ENCODE measurements at regions not wholly inside any gene's neighbourhood (a gene's known extent, or its start where the extent isn't known, plus 50 kb on each side); places are given as distances from the start of the nearest gene placed in this dataset.

DNA sequence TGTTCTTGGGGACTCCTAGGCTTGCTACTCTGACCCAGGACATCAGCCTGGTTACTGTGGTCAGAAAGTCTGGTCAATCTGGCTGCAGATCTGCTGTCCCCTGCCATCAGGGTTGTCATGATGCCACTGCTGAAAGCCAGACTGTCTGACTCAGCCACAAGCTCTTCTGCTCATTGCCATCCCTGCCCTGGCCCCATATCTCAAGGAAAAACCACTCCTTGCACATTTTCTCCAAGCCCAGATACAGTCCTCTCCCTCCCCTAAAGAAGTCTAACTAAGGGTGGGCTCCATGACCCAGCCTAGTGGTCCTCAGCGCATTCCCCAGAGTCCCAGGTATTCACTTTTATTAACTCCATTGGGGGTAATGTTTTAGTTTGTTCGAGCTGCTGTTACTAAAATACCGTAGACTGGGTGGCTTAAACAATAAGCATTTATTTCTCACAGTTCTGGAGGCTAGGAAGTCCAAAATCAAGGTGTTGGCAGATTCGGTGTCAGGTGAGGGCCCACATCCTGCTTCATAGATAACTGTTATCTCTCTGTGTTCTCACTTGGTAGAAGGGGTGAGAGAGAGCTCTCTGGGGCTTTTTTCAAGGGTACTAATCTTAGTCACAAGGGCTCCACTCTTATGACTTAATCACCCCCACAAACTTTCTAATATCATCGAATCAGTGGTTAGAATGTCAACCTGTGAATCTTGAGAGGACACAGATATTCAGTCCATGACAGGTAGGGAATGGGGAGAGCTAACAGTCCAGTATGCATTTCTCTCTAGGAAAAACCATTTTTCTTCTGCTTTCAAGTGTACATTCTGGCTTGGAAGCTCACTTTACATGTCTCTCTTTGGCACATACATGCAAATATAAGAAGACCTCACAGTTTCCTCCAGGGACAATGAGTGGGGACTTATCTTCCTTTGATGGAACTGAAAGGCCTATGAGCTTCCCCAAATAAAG lies 94.8 kb upstream of the CXCR4 start:
- no peak for DNase-seq (ENCODE audit: low spot score)

DNA sequence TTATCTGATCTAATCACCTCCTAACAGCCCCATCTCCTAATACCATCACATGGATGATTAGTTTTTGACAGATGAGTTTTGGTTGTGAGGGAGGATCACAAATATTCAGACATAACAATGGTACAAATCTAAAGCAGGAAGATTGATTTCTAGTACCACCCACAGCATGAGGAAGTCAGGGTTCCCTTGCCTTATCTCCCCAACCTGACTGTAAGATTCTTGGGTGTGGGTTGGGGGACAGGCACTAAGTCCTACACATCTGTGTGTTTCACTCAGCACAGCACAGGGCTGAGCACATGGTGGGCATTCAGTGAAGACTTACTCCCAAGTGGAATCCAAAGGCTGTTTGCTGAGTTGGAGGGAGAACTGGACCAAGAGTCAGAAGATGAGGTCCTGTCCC lies 93.8 kb upstream of the CXCR4 start:
- DNase-seq (ENCODE audit: low spot score): no peak

DNA sequence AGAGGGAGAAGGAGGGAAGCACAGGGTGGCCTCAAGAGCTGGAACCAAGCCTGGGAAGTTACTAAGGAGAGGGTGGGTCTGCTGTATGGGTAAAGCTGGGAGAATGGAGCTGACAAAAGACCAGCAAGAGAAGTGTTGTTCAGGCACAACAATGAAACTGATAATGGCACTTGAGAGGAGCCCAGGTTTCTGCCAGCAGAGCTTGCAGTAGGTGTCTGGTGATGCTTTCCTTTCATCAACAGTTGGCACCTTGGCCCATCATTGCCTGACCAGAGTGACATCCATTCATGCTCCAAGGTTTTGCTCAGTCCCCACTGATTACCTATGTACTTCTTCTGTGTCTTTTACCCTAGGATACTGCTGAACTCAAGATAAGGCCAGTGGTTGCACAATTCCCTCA lies 92.9 kb upstream of the CXCR4 start:
- no peak for DNase-seq (ENCODE audit: low spot score)

DNA sequence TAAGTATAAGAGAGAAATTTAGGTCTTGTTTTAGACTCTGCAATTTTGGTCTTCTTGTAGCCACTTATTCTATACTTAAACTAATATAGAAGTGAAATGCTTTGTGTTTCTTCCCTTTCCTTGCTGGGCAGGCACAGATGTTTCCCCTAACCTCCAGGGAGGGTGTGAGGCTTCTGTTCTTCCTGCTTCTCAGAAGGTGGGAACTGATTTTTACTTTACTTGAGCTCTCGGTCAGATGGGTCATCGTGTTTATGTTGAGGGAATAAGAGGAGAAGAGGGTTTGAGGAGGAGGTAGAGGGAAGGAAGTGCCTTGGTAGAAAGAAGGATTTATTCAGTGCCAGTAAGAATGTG lies 92.5 kb upstream of the CXCR4 start:
- no peak for DNase-seq (ENCODE audit: low spot score)

DNA sequence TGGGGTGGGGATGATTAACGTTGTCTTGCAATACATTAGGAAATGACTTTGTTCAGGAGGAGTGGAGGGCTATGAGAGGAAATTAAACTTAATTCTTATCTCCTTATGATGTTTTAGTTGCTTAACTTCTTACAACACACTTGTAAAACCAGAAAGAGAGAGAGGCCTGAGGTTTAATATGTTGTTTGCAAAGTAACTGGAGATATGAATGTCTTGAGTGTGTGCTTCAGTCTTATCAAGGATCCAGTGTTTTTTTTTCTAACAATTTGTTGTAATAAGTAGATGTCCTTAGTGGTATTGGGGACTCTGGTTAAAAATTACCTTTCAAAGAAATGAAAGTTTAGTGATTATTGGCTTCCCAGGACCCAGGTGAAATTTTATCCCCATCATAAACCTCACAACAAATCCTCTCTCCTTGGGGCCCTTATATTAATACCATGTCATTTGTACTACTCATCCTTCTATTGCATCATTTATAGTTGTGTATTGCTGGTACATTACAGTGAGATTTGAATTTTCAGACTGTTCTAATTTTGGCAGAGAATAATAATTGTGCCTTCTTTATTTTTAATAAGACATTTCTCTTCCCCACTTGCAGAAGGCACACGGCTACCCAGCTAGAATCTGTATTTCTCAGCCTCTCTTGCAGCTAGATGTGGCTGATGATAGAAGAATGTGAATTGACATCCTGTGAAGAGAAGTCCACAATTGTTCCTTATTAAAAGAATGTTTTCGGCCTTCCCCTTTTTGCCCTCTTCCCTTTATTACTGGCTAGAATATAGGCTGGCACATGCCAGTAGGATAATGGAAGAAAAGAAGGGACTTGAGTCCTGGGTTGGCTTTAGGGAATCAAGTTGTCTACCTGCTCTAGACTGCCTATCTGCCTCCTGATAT lies 91.9 kb upstream of the CXCR4 start:
- DNase-seq (ENCODE audit: low spot score): no peak

DNA sequence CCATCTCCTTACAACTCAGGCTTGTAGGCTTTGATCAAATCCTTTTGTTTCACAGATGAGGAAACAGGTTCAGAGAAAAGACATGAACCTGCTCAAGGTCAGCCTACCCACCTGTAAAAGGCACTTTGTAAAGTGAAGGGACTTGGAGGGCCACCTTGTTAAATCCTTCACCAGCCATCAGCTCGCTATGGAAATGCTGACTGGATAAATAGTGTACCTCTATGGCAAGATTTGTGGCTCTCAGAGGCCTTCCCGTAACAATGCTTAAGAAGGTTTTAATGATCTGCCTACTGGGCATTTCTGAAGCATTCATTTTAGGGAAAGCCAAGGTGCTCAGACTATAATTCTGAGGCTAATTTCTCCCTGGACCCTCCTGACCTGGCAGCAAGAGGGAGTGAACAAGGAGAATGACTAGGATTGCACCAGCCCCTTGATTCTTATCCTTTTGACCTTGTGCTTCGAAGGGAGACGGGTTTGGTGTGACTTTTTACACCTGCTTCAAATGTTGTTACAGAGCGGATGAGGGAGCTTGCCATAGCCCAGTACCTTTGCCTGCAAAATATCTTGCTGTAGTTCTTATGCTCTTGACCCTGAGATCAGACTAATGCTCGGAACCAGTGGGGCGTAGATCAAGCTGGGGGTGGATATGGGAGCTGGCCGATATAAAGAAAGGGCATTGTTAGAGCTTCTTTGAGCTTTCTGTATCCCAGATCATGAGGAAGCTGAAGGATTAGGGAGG lies 90.9 kb upstream of the CXCR4 start:
- no peak for DNase-seq (ENCODE audit: low spot score)

DNA sequence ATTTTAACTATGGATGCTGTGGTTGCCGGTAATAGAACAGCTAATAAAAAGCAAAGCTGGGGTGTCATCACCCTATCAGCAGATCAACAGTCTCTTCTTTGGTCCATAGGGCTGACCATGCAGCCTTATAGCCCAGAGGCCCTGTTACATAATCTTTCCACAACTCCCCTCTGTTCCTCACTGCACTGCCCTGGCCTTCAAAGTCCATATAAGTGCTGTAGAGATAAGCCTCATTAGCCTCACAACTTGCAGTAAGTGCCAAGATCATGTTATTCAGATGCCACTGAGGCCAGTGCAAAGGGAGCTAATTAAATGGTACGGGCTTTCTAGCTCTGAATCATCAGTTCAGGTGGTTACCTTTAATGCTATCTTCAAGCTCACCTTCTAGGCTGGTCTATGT lies 89.7 kb upstream of the CXCR4 start:
- DNase-seq (ENCODE audit: low spot score): no peak

DNA sequence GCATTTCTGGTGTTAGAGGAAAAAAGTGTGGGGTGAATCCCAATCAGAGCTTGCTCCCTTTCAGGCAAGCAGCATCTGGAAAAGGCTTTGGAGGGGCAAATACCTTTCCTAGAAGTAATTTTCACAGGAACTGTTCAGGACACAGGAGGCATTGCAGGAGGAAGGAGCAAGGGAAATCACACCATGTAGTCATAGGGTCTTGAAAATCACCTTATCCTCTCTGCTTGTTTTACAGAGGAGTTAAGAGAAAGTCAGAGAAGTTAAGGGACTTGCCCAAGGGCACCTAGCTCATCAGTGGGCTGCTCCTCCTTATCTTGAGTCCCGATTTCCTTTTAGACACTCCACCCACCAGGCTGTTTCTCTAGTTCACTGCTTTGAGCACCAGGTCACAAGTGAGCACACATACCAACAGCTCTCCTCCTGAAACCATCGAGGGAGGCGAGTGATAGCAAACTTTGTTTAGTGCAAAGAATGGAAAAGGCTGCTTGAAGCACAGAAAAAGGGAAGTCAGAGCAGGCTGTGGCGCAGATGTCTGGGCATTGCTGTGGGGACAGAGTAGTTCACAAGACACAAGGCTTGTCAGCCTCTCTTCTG lies 89.2 kb upstream of the CXCR4 start:
- DNase-seq (ENCODE audit: low spot score): no peak

DNA sequence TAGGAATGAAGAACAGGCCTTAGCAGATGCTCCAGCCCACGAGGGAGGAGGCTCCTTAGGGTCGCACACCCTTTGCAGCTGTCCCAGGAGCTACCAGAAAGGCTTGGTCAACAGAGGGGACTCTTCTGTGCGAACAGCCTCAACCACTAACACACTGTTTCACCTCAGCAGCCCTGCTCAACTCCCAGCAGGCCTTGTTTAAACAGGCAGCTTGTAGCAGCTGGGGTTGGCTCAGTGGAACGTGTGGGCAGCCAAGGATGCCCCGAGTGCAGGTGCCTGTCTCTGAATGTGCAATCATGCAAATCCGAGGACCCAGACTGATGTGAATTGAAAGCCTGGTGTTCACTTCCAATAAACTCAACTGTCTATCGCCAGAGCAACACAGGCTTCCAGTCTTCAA lies 88.7 kb upstream of the CXCR4 start:
- no peak for DNase-seq (ENCODE audit: low spot score)

DNA sequence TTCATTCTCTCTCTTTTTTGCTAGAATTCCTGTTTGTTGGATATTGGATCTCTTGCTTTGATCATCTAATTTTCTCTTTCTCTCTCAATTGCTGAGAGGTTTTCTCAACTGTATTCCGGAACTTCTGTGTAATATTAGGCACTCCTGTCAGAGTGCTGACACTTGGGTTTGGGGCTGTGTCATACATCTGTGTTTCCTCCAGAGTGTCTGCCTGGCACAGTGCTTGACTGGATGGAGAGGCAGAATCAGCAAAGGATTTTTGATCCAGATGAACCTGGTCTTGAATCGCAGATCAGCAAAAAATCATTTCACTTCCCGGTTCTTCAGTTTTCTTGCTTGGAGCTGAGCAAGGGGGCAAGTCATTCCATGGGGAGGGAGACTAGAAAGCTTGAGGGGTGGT lies 87.7 kb upstream of the CXCR4 start:
- no peak for DNase-seq (ENCODE audit: low spot score)

DNA sequence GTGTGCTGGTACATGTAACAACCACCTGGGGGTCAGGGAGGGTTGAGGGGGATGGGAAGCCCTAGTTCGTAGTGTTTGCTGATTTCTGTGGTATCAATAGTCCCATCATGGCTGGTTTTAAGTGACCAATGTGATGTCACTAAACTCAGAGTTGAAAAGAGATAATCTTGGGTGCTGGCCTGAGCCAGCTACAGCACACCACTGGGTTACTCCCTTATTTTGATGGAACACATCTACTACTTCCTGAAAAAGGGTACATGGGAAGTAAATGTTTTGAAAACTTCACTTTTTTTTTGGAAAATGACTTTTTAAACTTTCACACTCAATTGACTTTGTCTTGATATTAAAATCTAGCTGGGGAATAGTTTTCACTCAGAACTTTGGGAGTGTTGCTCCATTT lies 87.0 kb upstream of the CXCR4 start:
- no peak for DNase-seq (ENCODE audit: low spot score)

DNA sequence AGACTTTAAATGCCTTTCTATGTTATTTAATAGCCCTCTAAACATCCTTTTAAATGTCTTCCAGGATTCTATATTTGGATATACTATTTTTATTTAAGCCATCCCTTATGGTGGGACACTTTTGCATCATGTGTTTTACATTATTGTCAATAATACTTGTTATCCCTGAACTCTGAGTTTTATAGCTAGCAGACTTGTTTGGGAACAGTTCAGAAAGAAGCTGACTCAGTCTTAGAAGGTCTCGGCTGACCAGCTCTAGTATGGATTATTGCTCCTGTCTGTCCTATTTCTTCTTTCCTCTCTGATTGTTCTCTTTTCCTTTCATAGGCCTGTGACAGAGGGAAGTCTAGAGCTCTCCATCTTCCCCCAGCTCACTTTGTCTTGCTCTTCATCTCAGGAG lies 77.3 kb upstream of the CXCR4 start:
- no peak for DNase-seq (ENCODE audit: low spot score)

DNA sequence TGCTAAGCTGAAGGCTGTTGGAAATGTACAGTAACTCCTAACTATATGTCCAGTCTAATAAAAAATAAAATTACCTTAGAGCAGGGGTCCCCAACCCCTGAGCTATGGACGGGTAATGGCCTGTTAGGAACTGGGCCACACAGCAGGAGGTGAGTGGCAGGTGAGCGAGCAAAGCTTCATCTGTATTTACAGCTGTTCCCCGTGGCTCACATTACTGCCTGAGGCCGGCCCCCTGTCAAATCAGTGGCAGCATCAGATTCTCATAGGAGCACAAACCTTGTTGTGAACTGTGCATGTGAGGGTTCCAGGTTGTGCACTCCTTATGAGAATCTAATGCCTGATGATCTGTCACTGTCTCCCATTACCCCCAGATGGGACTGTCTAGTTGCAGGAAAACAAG lies 73.1 kb upstream of the CXCR4 start:
- DNase-seq (ENCODE audit: low spot score): no peak

DNA sequence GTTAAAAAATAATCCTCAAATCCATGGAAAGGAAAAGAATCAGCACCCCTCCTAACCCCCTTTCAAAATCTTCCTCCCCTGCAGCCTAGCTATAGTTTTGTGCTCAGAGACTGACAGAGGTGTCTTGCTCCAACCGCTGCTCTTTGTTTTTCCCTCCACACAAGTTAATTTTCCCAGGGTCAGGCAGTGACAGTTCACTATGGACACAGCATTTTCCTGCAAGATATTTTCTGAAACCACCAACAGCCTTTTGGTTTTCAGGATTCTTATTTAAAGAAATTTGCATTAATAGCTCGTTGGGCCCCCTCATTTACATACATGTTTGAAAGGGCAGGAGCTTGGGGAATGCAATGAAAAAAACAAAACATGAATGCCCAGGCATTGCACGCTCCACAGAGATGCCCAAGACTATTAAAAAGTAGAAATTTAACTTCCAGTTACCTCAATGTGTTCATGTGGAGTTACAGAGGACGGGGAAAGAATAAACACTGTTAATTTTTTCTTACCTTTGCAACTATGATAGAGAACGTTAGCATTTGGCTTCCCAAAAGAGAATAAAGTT lies 71.4 kb upstream of the CXCR4 start:
- DNase-seq (ENCODE audit: low spot score): no peak

DNA sequence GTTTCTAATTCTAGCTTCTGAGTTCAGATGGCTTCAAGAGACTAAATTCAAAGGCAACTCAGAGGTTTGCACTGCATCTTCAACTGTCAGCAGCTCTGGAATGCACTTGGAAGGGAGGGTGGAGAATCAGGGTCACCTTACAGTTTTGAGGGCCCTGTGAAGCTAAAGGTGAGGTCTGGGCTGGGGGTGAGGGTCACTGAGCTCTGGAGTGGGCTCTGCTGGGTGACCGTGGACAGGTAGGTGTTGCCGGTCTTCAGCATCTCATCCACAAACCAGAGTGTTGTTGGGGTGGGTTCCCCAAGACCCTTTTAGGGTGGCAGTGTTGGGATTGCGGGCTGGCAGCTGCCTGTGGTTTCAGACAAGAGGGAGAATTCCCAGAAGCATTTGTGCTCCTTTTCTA lies 70.1 kb upstream of the CXCR4 start:
- DNase-seq (ENCODE audit: low spot score): no peak

DNA sequence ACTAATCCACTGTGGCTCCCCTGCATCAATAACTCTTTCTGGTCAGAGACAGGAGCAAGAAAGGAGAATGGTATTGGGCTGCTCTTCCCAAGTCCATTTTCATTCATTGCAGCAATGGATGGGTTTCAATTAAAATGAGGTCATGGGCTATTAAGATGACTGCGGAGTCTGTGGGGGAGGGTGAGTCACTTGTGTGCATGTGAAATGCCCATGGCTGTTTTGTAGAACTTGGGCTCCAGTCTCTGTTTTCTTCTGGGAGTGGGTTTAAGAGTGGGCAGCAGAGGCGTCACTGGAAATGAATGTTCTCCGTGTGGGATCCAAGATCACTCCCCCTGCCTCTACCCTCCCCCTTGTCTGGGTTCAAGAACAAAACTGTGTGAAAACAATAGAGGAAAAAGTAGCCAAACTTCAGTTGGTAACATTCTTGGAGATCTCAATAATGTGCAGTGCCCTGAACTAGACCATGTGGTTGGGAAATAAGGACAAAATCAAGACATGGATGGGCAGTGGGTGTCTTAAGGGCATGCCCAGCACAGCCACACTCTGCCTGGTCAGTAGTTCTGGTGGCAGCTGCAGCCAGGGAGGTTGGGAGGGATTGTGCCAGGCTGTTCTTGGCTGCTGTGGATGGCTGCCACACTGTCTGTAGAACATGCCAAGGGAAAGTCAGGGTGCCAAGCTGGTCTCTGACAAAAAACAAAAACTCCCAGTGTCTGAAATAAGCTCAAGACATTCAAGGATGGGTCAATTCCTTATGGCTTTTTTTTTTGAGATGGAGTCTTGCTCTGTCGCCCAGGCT lies 68.2 kb upstream of the CXCR4 start:
- DNase-seq (ENCODE audit: low spot score): no peak

DNA sequence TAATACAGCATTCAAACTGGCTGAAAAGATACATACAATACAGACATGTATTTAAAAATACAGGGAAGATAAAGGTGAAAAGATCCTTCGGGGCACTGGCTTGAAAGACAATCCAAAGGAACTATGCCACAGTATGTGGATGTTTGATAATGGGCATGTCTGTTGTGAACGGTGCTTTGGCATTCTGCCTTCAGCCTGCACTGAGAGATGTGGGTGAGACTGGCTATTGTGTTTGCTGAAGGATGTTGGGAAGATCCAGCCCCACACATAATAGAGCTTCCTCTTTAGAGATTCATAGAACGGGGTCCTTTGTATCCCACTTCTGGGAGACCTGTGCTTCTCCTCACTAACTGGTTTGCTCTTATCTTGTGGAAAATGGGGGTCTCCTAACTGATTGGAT lies 65.1 kb upstream of the CXCR4 start:
- no peak for DNase-seq (ENCODE audit: low spot score)

DNA sequence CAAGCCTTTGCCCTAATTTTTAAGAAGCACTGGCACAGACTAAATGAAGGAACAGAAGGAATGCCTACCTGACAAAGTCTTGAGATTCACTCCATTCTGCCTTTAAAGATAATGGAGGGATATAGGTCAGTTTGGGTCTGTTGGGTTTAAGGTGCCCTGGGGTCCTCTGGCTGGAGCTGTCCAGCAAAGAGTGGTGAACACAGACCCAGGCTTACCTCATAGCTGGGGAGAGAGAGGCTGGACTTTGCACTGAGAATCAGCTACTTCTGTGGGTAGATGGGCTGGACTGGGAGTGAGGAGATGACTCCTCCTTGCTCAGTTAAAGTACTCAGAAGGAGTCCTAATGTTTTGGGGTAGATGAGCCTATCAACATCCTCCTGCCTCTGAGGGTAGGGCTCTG lies 64.4 kb upstream of the CXCR4 start:
- DNase-seq (ENCODE audit: low spot score): no peak

DNA sequence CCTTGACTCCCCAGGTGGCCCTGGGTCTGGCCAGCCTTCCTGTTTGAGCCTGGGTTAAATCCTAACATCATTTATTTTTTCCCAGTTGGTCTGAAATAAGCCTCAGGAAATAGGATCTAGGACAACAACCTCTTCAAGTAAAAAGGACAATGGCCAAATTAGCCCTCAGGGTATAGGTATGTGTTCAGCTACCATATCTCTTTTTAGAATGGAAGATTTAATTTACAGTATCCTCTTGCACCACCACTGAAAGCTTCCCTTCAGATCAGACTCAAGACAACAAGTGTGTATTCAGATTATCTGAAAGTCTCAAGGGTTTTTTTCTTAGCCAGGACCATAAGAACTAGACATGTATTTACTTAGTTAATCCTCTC lies 61.6 kb upstream of the CXCR4 start:
- no peak for DNase-seq (ENCODE audit: low spot score)

DNA sequence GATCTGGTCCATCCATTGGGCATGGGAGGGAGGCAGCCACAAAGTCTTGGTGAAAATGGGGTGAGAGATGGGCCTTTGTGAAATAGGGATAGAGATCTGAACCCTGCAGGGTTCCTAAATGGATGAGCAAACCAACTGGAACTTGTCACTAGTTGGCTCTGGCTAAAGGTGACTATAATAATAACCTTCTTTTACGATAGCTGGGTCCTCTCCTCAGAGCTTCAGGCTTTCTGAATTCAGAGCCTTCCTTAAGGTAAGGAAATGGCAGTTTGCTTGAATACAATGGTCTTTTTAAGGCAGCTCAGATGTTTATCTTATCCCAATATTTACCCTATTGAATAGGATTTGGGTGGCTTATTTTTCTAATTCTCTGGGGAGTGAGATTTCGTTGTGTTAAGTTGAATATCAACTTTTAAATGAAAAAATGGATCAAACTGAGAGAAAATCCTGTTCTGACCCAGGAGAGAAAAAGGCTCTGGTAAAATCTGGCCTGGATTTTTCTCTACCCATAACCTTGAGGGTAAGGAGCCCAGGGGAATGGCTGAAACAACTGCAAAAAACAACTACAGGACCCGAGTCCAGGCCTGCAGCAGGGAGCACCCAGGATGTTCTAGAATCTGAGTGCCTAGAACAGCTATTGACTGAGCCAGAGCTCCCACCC lies 61.1 kb upstream of the CXCR4 start:
- DNase-seq (ENCODE audit: low spot score): no peak

DNA sequence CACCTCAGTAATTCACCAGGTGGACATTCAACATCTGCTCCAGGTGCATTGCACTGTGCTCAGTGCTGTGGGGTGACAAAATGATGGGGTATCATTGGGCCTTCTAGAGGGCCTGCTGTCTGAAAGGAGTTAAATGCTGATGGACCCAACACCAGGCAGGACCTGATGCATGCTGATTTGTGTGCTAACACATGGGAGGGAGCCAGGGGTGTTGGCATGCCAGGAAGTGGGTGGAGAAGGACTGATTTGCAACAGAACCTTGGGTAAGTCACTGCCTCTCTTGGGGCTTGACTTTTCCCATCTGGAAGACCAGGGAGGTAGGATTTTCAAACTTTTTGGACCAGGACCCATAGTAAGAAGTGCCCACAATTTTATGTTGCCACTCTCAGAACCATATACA lies 57.9 kb upstream of the CXCR4 start:
- DNase-seq (ENCODE audit: low spot score): no peak

All from left forelimb (tissue), 1 donor.